NCI-H446 (cell line): ENCODE measurements at regions not wholly inside any gene's neighbourhood (a gene's known extent, or its start where the extent isn't known, plus 50 kb on each side); places are given as distances from the start of the nearest gene placed in this dataset.
"Not testable (repeated sequence)": the region's sequence is repeated elsewhere in the genome, so short reads cannot be mapped to it uniquely, and the experiment has no call there.

Experiments used
- DNase-seq, 2 experiments: peaks; one replicate each; lab custom pipeline; 2025; lab: John Stamatoyannopoulos, UW

DNA sequence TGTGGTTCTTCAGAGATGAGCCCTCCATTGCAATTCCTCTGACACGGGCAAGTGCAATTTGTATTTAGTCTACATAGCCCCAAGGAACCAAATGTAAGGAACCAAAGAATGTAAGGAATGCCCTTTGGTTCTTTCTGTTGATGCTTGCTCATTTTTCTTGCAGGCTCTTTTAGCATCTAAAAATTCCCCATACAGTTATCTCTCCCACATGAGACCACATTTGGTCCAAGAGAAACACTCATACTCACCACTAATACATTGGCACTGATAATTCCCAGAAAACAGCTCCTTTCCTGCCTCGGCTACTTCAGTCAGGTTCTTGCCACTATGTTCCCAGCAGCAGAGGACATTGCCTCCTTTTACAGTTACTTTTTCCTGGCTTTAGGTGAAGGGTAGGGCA lies 332.6 kb downstream of the AEBP2 start:
- DNase-seq = no peak

DNA sequence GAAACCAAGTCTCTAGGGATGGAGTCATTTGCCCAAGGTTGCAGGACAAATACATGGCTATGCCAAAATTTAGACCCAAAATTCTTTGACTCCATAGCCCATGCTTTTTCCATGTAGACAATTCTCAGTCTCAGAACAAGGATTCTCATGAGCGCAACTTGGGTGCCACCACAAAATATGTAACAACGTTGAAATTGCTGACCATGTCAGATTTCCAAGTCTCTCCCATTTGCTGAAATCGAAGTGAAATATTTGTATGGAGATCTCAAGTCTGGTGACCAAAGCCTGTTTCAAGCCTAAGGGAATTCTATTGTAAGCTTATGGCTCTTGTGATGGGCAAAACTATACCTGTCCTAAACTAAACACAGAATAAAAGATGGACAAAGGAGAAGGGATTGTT lies 333.5 kb downstream of the AEBP2 start:
- no peak for DNase-seq

DNA sequence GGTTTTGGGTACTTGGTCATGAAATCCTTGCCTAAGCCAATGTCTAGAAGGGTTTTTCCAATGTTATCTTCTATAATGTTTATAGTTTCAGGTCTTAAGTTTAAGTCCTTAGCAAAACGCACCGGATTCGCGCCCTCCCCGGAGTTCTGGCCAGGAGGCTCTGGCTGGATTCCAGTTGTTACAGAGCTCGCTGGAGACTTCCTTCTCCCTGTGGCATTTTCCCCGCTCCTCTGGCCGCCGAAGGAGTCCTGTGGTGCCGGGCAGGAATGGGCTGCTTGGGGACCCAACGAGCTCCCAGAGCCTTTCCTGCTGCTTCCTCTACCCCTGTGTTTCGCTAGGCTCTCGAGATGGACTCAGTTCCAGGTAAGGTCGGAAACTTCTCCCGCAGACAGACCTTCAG lies 335.9 kb downstream of the AEBP2 start:
- DNase-seq = no peak

DNA sequence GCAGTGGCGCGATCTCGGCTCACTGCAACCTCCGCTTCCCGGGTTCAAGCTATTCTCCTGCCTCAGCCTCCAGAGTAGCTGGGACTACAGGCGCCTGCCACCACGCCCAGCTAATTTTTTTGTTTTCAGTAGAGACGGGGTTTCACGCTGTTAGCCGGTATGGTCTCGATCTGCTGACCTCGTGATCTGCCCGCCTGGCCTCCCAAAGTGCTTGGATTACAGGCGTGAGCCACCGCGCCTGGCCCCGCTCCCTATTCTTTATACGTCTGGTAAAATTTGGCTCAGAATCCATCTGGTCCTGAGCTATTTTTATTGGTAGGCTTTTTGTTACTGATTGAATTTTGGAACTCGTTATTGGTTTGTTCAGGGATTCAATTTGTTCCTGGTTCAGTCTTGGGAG lies 336.7 kb downstream of the AEBP2 start:
- DNase-seq = not testable (repeated sequence)

DNA sequence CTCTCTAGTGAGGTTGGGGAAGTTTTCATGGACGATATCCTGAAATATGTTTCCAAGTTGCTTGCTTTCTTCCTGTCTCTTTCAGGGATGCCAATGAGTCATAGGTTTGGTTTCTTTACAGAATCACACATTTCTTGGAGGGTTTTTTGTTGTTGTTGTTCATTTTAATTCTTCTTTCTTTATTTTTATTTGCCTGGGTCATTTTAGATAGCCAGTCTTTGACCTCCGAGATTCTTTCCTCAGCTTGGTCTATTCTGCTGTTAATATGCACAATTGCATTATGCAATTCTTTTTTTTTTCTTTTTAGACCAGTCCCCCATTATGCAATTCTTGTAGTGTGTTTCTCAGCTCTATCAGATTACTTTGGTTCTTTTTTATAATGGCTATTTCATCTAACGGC lies 338.9 kb downstream of the AEBP2 start:
- DNase-seq = no peak

DNA sequence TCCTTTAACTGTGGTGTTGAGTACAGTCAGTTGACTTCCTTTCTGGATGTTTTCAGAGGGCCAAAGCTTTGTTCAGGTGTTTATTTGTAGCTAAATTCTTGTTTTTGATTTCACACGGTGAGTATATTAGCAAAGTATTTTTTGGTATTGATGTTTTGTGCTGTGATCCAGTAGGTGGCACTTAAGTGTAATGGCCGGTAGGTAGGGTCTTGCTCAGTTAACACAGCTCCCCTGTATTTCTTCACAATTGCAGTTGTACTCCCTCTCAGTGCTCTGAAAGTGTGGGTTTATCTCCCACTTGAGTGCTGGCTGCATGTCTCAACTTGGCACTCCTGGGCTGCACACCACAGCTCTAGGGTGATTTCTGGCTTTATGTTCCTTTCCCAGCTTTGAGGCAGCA lies 339.5 kb downstream of the AEBP2 start:
- DNase-seq = no peak

DNA sequence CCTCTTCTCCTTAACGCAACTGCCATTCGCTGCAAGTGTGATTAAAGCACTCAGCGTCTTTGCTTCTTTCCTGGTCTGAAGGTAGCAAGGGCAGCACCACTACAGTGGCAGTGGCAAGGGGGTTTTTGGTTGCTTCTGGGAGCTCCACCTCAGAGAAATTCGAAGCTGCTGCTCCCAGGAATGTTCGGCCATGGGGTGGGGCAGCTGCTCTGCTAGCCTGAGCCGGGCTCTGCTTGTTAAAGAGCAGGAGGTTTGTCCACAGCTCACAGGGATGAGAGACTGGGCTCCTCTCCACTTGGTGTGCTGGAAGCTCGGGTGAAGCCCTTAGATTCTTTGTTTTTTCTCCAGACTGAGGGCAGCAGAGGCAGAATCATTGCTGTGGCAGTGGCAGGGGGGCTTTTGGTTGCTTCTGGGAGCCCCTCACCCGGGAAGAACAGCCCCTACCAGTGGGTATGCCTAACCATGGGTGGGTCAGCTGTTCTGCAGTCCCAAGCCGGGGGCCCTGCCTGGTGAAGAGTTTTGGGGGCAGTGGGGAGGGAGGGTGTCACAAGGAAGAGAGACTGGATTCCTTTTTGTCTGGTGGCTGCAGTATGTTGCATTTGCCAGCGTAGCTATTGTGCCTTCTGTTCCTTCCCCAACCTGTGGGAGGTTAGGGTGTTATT lies 340.2 kb downstream of the AEBP2 start:
- DNase-seq = no peak

DNA sequence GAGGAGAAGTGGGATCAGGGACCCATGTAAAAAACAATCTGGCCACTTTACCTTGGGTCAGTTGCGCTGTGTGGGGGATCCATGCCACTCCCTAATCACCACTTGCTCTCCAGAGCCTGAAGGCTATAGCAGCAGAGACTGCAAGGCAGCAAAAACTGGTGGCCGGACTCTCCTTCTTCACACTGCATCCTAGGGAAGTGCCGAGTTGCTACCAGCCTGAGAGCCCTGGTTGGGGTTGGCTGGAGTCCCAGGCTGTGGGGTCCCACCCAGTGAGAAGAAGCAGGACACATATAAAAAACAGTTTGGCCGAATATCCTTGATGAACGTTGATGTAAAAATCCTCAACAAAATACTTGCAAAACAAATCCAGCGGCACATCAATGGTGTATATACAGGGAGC lies 341.2 kb downstream of the AEBP2 start:
- DNase-seq = no peak

DNA sequence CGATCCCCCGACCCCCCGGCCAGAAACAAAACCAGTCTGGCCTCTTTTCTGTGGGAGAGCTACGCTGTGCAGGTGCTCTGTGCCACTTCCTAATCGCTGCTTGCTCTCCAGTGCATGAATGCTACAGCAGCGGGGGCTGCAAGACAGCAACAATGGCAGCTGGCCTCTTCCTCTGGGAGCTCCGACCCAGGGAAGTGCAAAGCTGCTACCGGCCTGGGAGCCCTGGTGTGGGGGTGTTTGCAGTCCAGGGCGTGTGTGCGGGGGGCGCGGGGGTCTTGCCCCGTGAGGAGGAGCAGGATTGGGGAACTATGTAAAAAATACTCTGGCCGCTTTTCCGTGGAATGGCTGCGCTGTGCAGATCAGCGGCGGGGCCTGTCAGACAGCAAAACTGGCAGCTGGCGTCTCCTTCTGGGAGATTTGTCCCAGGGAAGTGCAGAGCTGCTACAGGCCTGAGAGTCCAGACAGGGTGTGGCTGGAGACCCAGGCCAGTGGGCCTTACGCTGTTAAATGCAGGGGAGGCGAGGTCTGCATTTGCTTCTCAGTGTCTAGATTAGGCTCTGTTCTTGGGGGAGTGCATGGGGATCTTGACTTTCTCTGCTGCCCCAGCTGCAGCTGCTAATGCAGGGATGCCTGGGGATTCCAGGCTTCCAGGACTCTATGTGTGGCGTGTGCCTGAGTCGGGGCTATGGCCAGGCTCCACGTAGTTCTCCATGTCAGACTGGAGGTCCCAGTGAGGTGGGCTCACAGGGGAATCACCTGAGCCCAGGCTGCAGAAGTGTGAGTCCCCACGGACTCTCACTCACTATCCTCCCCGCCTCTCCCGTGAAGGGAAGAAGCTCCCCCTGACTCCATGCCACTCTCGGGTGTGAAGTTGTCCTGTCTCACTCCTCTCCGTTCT lies 344.5 kb downstream of the AEBP2 start:
- DNase-seq = peak in 1 of 2 experiments; percentile 13

DNA sequence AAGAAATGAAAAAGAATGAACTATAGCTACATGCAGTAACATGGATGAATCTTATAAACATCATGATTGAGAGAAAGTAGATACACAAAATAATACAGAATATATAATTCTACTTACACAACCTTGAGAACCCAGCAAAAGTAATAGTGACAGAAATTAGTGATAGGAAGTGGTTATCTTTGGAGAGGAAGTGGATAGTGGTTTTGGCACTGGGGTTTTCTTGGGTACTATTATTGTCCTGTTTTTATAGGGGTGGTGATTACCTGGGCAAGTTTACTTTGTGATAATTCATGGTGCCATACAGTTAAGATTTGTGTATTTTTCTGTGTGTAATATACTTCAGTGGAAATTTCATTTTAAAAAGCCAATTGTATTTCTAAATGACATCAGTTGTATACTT lies 352.7 kb downstream of the AEBP2 start:
- DNase-seq = no peak

DNA sequence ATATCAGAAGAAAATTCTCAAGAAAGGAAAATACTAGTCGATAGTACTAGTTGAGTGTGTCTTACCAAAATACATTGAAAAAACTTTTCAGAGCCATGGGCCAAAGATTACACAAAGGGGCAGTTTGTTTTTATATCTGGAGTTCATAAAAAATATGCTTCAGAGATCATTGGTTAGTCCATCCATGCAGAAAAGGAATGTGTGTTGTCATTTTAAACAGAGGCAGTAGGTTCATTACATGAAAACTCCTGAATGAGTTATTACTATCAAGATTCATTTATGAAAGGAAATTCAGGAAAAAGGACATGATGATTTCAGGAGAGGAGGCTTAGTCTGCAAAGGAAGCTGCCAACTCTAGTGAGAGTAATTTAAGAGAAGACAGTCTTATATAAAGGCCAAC lies 354.8 kb downstream of the AEBP2 start:
- no peak for DNase-seq

DNA sequence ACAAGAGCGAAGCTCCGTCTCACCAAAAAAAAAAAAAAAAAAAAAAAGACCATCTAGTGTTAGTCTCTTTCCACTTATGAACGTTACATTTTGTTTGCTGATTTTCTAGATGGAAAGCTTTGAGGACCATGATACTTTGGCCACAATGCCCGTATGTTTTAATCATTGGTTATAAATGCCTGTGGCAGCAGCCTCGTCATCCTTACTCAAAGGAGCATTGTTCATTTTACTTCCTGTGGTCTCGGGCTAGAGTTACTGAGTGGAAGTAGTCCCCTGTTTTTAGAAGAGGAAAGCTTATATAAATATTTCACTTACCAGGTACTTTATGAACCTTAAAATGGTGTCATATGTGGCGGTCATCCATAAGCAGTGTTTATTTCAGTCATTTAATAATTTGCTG lies 359.9 kb downstream of the AEBP2 start:
- no peak for DNase-seq

DNA sequence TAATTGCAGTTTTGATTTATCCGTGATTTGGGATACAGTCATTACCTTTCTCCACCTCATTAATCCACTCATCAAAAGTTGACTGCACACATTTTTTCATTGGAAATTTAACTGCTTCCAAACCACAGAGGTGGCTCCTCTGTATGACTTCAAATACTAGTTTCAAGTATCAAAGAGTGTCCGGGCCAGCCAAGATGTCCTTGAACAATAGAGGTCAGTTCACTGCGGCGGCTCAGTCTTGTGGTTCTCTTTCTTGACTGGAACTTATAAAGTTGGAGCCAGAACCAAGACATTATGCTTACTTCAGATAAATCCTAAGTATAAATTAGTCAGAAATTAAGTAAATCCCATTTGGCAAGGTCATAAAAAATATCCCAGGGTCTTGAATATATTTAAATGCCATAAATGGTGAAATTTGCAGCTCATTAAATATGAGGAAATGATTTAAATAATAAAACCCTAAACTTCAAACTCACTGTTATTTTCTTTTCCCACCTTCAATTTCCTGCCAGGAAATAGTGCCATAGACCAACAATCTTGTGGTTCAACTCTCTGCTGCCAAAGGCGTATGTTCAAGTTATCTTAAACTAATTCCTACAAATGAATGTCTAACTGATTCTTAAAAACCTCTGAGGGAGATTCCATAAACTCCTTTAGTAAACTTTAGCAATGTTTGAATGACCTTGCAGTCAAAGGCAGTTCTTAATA lies 360.8 kb downstream of the AEBP2 start:
- no peak for DNase-seq

DNA sequence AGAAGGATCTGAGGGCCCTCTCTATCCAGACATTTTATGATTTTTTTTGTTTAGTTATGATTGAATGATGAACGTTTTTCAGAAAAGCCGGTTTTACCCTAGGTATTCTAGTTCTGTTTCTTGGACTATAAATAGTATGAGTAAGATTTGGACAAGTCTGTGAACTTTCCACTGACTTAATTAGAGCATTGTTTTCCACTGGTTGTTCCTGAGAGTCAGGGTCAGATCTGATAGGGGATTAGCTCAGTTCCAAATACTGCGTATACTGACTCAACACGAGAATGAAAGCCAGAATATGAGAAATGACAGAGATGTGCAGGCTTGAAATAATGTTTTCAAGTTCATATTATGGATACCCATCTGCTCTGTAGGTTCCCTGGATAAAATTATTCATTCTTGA lies 361.6 kb downstream of the AEBP2 start:
- DNase-seq = no peak

DNA sequence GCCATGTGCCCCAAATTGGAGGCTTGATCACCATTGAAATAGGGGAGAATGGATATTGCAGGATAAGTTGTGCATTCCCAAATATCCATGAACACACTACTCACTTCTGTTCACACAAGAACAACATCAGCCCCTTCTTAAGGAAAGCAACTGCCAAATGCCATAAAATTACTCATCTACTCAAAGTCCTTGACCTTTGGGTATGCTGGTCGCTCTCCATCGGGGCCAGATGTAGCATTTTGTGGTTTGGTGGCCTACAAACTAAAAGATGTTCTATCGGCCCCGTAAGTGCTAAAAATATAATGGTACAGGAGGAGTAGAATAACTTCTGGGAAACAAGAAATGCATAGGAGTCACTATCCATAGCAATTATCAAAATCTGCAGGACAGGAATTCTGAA lies 362.6 kb downstream of the AEBP2 start:
- no peak for DNase-seq

DNA sequence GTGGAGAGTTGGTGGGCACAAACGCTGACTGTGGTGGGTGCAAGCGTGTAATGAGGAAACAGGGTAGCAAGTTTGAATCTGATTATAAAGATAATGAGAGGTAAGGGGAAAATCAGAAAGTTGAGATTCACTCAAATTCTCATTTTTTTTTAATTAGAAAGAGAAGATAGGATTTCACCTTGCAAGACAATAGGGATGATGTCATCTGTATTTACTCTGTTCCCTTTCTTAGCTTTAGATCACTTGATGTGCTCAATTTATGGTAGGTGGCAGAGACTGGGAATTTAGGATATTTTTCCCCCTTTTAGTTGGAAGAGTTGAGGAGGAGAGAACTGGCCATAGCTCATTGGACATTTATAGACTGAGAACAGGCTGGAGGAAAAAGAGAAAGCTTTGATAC lies 363.6 kb downstream of the AEBP2 start:
- no peak for DNase-seq

DNA sequence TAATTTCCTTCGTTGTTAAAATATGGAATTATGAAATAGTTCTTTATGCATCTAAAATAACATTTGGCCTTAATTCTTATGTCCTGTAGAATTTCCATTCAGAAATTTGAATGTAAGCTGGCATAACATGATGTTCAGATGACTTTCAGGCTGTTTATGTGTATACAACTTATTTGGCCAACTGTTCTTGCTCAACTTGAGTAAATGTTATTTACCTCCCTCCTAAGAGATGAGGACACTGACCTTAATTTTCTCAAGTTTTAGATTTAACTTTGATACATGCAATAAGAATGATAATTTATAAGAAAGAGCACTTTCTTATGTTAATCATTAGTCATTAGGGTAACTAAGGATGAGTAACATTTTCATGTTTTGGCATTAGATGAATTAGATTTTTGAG lies 365.4 kb downstream of the AEBP2 start:
- no peak for DNase-seq

DNA sequence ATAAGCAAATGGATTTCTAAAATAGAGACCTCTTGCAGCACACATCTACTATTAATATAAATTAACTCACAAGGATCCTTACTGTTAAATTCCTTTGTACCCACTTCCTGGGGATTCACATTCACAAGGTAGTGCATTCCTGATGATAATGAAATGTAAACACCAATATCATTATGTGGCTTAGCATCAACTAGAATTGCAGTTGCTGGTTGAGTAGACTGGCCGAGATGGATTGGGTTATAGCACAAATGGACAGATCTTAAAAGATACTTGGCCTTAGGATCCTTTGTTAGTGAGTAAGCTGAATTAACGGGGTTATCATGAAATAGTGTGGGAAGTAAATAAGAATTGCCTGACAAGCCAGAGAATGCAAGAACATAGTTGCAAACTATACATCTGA lies 369.1 kb downstream of the AEBP2 start:
- no peak for DNase-seq

DNA sequence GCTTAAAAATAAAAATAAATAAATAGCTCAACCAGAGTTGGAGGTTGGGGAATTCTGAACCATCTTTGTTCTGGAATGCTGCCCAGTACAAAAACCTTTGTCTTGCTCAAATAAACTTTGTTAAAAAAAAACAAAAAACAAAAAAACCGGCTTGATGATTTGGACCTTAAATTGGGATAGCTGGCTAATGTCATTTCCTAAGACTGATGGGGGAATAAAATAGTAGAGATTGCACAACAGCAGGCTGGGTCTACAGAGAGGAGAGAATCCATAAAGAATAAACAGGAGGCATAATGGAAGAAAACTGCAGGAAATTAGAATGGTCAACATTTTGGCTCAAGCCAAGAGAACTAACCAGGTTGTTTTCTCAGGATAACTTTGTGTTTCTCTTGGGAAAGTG lies 370.9 kb downstream of the AEBP2 start:
- no peak for DNase-seq

DNA sequence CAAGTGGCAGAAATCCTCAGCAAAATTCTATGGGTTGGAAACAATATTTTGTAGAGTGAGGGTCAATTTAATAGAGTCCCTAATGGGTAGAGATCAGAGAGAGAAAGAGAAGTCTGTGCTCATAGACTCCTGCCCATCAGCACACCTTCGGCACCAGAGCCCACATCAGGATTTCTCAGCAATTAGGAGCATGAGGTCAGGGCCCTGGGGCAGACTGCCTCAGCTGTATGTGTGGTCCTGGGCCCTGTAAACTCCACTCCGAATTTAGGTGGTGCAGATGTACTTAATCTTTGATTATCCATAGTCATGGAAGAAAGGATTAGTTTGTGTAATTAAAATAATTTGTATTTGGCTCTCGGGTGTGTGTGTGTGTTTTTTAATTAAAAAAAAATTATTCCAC lies 372.6 kb downstream of the AEBP2 start:
- no peak for DNase-seq

DNA sequence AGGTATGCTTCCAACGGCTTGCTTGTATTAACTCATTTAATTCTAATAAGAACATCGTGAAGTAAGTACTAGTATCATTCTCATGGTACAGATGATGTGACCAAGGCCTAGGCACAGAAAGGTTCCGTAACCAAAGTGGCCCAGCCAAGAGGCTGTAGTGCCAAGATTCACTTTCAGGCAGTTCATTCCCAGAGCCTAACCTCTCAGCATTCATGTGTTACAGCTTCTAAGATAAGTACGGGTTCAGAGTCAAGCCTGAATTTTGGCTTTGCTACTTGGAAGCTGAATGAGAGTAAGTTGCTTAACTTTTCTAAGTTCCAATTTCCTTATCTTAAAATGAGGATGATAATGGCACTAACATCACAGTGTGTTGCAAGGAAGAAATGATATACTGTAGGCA lies 379.9 kb downstream of the AEBP2 start:
- no peak for DNase-seq

DNA sequence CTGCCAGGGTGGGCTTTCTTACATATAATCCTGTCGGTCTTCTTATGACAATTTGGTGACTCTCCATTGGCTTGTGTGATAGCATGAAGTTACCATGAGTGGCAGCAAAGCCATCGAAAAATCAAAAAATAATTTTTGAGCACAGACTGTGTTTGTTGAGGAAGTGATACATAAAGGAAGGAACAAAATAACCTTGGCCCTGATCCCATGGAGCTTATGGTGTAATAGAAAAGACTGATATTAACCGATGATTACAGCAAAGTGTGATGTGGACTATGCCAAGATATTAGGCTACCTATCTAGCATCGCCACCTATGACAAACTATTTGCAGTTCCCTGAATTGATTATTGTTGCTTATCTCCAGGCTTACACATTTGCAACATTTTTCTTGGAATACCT lies 383.2 kb downstream of the AEBP2 start:
- no peak for DNase-seq

DNA sequence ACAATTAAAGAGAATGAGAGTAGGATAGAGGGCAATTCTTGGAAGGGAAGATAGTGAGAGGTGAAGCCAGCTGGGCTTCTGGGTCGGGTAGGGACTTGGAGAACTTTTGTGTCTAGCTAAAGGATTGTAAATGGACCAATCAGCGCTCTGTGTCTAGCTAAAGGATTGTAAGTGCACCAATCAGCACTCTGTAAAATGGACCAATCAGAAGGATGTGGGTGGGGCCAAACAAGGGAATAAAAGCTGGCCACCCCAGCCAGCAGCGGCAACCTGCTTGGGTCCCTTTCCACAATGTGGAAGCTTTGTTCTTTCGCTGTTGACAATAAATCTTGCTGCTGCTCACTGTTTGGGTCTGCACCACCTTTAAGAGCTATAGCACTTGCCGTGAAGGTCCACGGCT lies 384.0 kb downstream of the AEBP2 start:
- DNase-seq = not testable (repeated sequence)
